HepG2 (cell line): ENCODE measurements at regions not wholly inside any gene's neighbourhood (a gene's known extent, or its start where the extent isn't known, plus 50 kb on each side); places are given as distances from the start of the nearest gene placed in this dataset.

ENCODE experiments used
- BCLAF1 ChIP-seq: fragments of 450-650 bp; IDR thresholded peaks from 2 replicates; pipeline ENCODE4 v1.6.1; 2017; ENCODE audit warnings: mild to moderate bottlenecking
- BRCA1 ChIP-seq: sonication (generic); formaldehyde crosslinking; IDR thresholded peaks from 2 replicates; pipeline ENCODE4 v1.4.0; 2020; ENCODE audit warnings: missing genetic modification reagents
- CENPX ChIP-seq: sonication (generic); formaldehyde crosslinking; IDR thresholded peaks from 2 replicates; pipeline ENCODE4 v1.9.0; 2021; ENCODE audit warnings: mild to moderate bottlenecking, missing genetic modification reagents, moderate library complexity
- HOXA3 ChIP-seq: sonication (generic); formaldehyde crosslinking; IDR thresholded peaks from 2 replicates; pipeline ENCODE4 v1.5.0; 2020; ENCODE audit warnings: missing genetic modification reagents
- HOXA7 ChIP-seq: sonication (generic); formaldehyde crosslinking; IDR thresholded peaks from 2 replicates; pipeline ENCODE4 v1.8.1; 2022; ENCODE audit warnings: mild to moderate bottlenecking, missing genetic modification reagents, moderate library complexity
- LCORL ChIP-seq, 2 experiments: fragments of 450-650 bp in 1 of 2; sonication (generic) in 1 of 2; formaldehyde crosslinking in 1 of 2; IDR thresholded peaks; 2 replicates each; pipeline versions ENCODE4 v1.5.0 to v1.6.1; 2017 to 2020; ENCODE audit warnings: antibody characterized with exemption in 1 of 2, missing genetic modification reagents in 1 of 2
- REL ChIP-seq: sonication (generic); formaldehyde crosslinking; conservative IDR thresholded peaks from 2 replicates; pipeline ENCODE4 v1.8.0; 2022; ENCODE audit warnings: mild to moderate bottlenecking, missing genetic modification reagents, moderate library complexity
- RFX5 ChIP-seq: IDR thresholded peaks from 2 replicates; pipeline ENCODE4 v1.6.1; 2011; ENCODE audit warnings: low read depth, low read length, improper control_type of control experiment
- SMARCE1 ChIP-seq: fragments of 450-650 bp; IDR thresholded peaks from 2 replicates; pipeline ENCODE4 v1.6.1; 2017; ENCODE audit warnings: borderline replicate concordance
- SMC3 ChIP-seq: IDR thresholded peaks from 2 replicates; pipeline ENCODE4 v1.6.1; 2011; ENCODE audit warnings: low read length, improper control_type of control experiment
- SSRP1 ChIP-seq: IDR thresholded peaks from 2 replicates; pipeline ENCODE4 v1.6.1; 2016; ENCODE audit warnings: control low read depth
- TFAP4 ChIP-seq: sonication (generic); IDR thresholded peaks from 2 replicates; pipeline ENCODE4 v1.6.1; 2016; ENCODE audit warnings: low read depth, borderline replicate concordance
- ZFP1 ChIP-seq: IDR thresholded peaks from 2 replicates; pipeline ENCODE4 v1.6.1; 2016
- ZMAT5 ChIP-seq: sonication (generic); formaldehyde crosslinking; IDR thresholded peaks from 2 replicates; pipeline ENCODE4 v1.5.0; 2020; ENCODE audit warnings: mild to moderate bottlenecking, low read depth, missing genetic modification reagents, borderline replicate concordance
- ZNF281 ChIP-seq: sonication (generic); formaldehyde crosslinking; IDR thresholded peaks from 2 replicates; pipeline ENCODE4 v1.4.0; 2020; ENCODE audit warnings: missing genetic modification reagents, borderline replicate concordance
- ZNF333 ChIP-seq: sonication (generic); formaldehyde crosslinking; IDR thresholded peaks from 2 replicates; pipeline ENCODE4 v1.4.0; 2020; ENCODE audit warnings: mild to moderate bottlenecking, missing genetic modification reagents, borderline replicate concordance
- ZNF670 ChIP-seq: sonication (generic); formaldehyde crosslinking; IDR thresholded peaks from 2 replicates; pipeline ENCODE4 v1.8.0; 2022; ENCODE audit warnings: mild to moderate bottlenecking, missing genetic modification reagents, borderline replicate concordance
- ZNF816 ChIP-seq: sonication (generic); formaldehyde crosslinking; IDR thresholded peaks from 2 replicates; pipeline ENCODE4 v1.8.0; 2022; ENCODE audit warnings: missing genetic modification reagents, mild to moderate bottlenecking, borderline replicate concordance
- TF ChIP-seq, protein P1 (sequence below): sonication (generic); formaldehyde crosslinking; IDR thresholded peaks from 2 replicates; pipeline ENCODE4 v1.5.0; 2020; ENCODE audit warnings: missing genetic modification reagents
- TF ChIP-seq, protein P2 (sequence below): sonication (generic); formaldehyde crosslinking; IDR thresholded peaks from 2 replicates; pipeline ENCODE4 v1.4.0; 2020; ENCODE audit warnings: missing genetic modification reagents

- TF ChIP-seq, protein P1, sequence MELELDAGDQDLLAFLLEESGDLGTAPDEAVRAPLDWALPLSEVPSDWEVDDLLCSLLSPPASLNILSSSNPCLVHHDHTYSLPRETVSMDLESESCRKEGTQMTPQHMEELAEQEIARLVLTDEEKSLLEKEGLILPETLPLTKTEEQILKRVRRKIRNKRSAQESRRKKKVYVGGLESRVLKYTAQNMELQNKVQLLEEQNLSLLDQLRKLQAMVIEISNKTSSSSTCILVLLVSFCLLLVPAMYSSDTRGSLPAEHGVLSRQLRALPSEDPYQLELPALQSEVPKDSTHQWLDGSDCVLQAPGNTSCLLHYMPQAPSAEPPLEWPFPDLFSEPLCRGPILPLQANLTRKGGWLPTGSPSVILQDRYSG (CRISPR knock-in tag), result 0 out of 2 replicates have a peak, but pooled peaks have one; percentile 47
- TF ChIP-seq SMARCE1 (no peak), BCLAF1 (no peak), ZMAT5 (no peak), LCORL (IDR thresholded peaks at IDR 0.05) (peak; percentile 60), LCORL (CRISPR knock-in tag; IDR thresholded peaks at IDR 0.05) (peak; percentile 75; the same call in 1 of the 2 replicates), ZNF816 (CRISPR knock-in tag) (peak; percentile 75; the same call in 1 of the 2 replicates), CENPX (no peak), SMC3 (no peak), SSRP1 (CRISPR knock-in tag) (peak; percentile 100), BRCA1 (CRISPR knock-in tag) (peak; percentile 53; the same call in 1 of the 2 replicates), ZNF670 (CRISPR knock-in tag) (0 out of 2 replicates have a peak, but pooled peaks have one; percentile 72), HOXA3 (CRISPR knock-in tag) (peak; percentile 69; the same call in 1 of the 2 replicates), TFAP4 (0 out of 2 replicates have a peak, but pooled peaks have one; percentile 21), ZFP1 (CRISPR knock-in tag) (peak; percentile 86; the same call in 1 of the 2 replicates), REL (no peak), ZNF333 (no peak), HOXA7 (CRISPR knock-in tag) (no peak), RFX5 (no peak), ZNF281 (CRISPR knock-in tag) (no peak)
- TF ChIP-seq, protein P2, sequence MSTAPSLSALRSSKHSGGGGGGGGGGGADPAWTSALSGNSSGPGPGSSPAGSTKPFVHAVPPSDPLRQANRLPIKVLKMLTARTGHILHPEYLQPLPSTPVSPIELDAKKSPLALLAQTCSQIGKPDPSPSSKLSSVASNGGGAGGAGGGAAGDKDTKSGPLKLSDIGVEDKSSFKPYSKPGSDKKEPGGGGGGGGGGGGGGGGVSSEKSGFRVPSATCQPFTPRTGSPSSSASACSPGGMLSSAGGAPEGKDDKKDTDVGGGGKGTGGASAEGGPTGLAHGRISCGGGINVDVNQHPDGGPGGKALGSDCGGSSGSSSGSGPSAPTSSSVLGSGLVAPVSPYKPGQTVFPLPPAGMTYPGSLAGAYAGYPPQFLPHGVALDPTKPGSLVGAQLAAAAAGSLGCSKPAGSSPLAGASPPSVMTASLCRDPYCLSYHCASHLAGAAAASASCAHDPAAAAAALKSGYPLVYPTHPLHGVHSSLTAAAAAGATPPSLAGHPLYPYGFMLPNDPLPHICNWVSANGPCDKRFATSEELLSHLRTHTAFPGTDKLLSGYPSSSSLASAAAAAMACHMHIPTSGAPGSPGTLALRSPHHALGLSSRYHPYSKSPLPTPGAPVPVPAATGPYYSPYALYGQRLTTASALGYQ (CRISPR knock-in tag), result no peak
These were observed 63.7 kb downstream of the GPX5 start (continued) for GRCh38 chr6:28589234-28589956.
